ENCODE measurements at regions not wholly inside any gene's neighbourhood (a gene's known extent, or its start where the extent isn't known, plus 50 kb on each side); places are given as distances from the start of the nearest gene placed in this dataset.

GRCh38 chr12:82099216-82099615, 259.0 kb downstream of the CCDC59 start:
- H3K9me3 Mint-ChIP-seq: peaks cover 6 to 25% (median 10%) of the 10 kb centered on the region in 7 donors
- Histone ChIP-seq H3K9me3 (replicated peaks in 1 of 2; ENCODE audit: control insufficient read depth in 1 of 2, insufficient read depth in 1 of 2, low read length in 2 of 2) (peaks cover 0 to 20% of the 10 kb centered on the region in 2 donors), H3K4me2 (replicated peaks; ENCODE audit: extremely low read depth, low read length, poor library complexity, severe bottlenecking) (no peak overlapping the region), H3K9ac (ENCODE audit: insufficient read depth, low read length, poor library complexity, severe bottlenecking) (no peak overlapping the region), H3K4me1 (ENCODE audit: control insufficient read depth in 1 of 2, insufficient read depth in 2 of 2, low read length in 2 of 2) (no peaks in the 10 kb centered on the region), H3K27me3 (ENCODE audit: control insufficient read depth in 2 of 2, insufficient read depth in 2 of 2, low read length in 2 of 2) (no peaks in the 10 kb centered on the region), H3K79me2 (ENCODE audit: insufficient read depth, low read length) (no peaks in the 10 kb centered on the region), H3K4me3 (replicated peaks in 1 of 3; ENCODE audit: low read depth in 2 of 3, low read length in 3 of 3) (no peak overlapping the region), H2AFZ (ENCODE audit: insufficient read depth, low read depth, low read length, poor library complexity, severe bottlenecking) (no peak overlapping the region), H3K27ac (ENCODE audit: low read depth in 1 of 2, low read length in 2 of 2) (no peak overlapping the region), H4K20me1 (ENCODE audit: insufficient read depth, low read length) (no peaks in the 10 kb centered on the region), H3K36me3 (replicated peaks in 1 of 2; ENCODE audit: control insufficient read depth in 1 of 2, insufficient read depth in 2 of 2, low read length in 2 of 2) (no peaks in the 10 kb centered on the region)
- intact Hi-C loops (cut with micrococcal nuclease): no loop called here
- H3K27me3 Mint-ChIP-seq (ENCODE audit: low read depth in 3 of 3): no peaks in the 10 kb centered on the region
- no peaks in the 10 kb centered on the region for H3K4me1 Mint-ChIP-seq
- H3K36me3 Mint-ChIP-seq: no peaks in the 10 kb centered on the region
- TF ChIP-seq, protein P1, sequence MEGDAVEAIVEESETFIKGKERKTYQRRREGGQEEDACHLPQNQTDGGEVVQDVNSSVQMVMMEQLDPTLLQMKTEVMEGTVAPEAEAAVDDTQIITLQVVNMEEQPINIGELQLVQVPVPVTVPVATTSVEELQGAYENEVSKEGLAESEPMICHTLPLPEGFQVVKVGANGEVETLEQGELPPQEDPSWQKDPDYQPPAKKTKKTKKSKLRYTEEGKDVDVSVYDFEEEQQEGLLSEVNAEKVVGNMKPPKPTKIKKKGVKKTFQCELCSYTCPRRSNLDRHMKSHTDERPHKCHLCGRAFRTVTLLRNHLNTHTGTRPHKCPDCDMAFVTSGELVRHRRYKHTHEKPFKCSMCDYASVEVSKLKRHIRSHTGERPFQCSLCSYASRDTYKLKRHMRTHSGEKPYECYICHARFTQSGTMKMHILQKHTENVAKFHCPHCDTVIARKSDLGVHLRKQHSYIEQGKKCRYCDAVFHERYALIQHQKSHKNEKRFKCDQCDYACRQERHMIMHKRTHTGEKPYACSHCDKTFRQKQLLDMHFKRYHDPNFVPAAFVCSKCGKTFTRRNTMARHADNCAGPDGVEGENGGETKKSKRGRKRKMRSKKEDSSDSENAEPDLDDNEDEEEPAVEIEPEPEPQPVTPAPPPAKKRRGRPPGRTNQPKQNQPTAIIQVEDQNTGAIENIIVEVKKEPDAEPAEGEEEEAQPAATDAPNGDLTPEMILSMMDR (IDR thresholded peaks at IDR 0.05): no peak
- no peak for DNase-seq
- no peak overlapping the region for H3K27ac Mint-ChIP-seq
- no peak overlapping the region for H3K4me3 Mint-ChIP-seq

- H3K9me3 ChIP-seq (replicated peaks in 1 of 2; ENCODE audit: control insufficient read depth in 1 of 2, insufficient read depth in 1 of 2, low read length in 2 of 2): peaks cover 0 to 17% of the 10 kb centered on the region in 2 donors
- no peaks in the 10 kb centered on the region for H3K4me1 ChIP-seq (ENCODE audit: control insufficient read depth in 1 of 2, insufficient read depth in 2 of 2, low read length in 2 of 2)
- H3K79me2 ChIP-seq (ENCODE audit: insufficient read depth, low read length): no peaks in the 10 kb centered on the region
- H3K36me3 Mint-ChIP-seq: no peaks in the 10 kb centered on the region
- no peaks in the 10 kb centered on the region for H3K27me3 Mint-ChIP-seq (ENCODE audit: low read depth in 3 of 3)
- peaks cover 5 to 18% (median 6%) of the 10 kb centered on the region in 7 donors for H3K9me3 Mint-ChIP-seq
- TF ChIP-seq, protein P1 (IDR thresholded peaks at IDR 0.05): no peak
- no CpG with 5 or more reads among the region's 1 CpG for WGBS (ENCODE audit: insufficient coverage)
- H3K27ac Mint-ChIP-seq: no peak overlapping the region
- no peak for DNase-seq
- no peak overlapping the region for H3K4me3 ChIP-seq (replicated peaks in 1 of 3; ENCODE audit: low read depth in 2 of 3, low read length in 3 of 3)
- no peak overlapping the region for H3K27ac ChIP-seq (ENCODE audit: low read depth in 1 of 2, low read length in 2 of 2)
- no peaks in the 10 kb centered on the region for H3K36me3 ChIP-seq (replicated peaks in 1 of 2; ENCODE audit: control insufficient read depth in 1 of 2, insufficient read depth in 2 of 2, low read length in 2 of 2)
- H3K4me1 Mint-ChIP-seq: no peaks in the 10 kb centered on the region
- H4K20me1 ChIP-seq (ENCODE audit: insufficient read depth, low read length): no peaks in the 10 kb centered on the region
- intact Hi-C loops (cut with micrococcal nuclease): no loop called here
- no peak overlapping the region for H2AFZ ChIP-seq (ENCODE audit: insufficient read depth, low read depth, low read length, poor library complexity, severe bottlenecking)
- H3K27me3 ChIP-seq (ENCODE audit: control insufficient read depth in 2 of 2, insufficient read depth in 2 of 2, low read length in 2 of 2): no peaks in the 10 kb centered on the region
- no peak overlapping the region for H3K4me3 Mint-ChIP-seq
- no peak overlapping the region for H3K4me2 ChIP-seq (replicated peaks; ENCODE audit: extremely low read depth, low read length, poor library complexity, severe bottlenecking)
- no peak overlapping the region for H3K9ac ChIP-seq (ENCODE audit: insufficient read depth, low read length, poor library complexity, severe bottlenecking)
Observed at GRCh38 chr12:82097877-82098276, 260.3 kb downstream of the CCDC59 start.

All from CD14-positive monocyte (primary cell).